Psoas muscle (tissue), 7 donors: ENCODE measurements at regions not wholly inside any gene's neighbourhood (a gene's known extent, or its start where the extent isn't known, plus 50 kb on each side); places are given as distances from the start of the nearest gene placed in this dataset.

Source experiments
- ATAC-seq, 4 donors: fragments of 200-7000 bp; cut with Tn5 transposase; one replicate each; pipeline ENCODE4 v1.9.1; 2020; ENCODE audit warnings: moderate library complexity in 3 of 4, mild to moderate bottlenecking in 2 of 4
- DNase-seq, 2 donors: peaks; one replicate each; pipeline ENCODE4 v3.0.0-alpha.2; 2020
- H3K27ac ChIP-seq: fragments of 200-600 bp; one replicate; pipeline ENCODE4 v1.8.0; 2022
- H3K27me3 ChIP-seq, 3 donors: fragments of 200-600 bp in 1 of 3; one replicate each; pipeline versions ENCODE4 v1.6.1 to v1.8.0; 2013 to 2022; ENCODE audit warnings: low read length in 2 of 3, mild to moderate bottlenecking in 2 of 3, moderate library complexity in 1 of 3; ENCODE audit not compliant: insufficient read depth in 3 of 3
- H3K36me3 ChIP-seq, 2 donors: fragments of 200-600 bp in 1 of 2; one replicate each; pipeline versions ENCODE4 v1.6.1 to v1.8.0; 2013 to 2022; ENCODE audit warnings: low read depth in 1 of 2, mild to moderate bottlenecking in 1 of 2, moderate library complexity in 1 of 2; ENCODE audit not compliant: insufficient read depth in 1 of 2
- H3K4me1 ChIP-seq: fragments of 200-600 bp; one replicate; pipeline ENCODE4 v1.8.0; 2022
- H3K4me3 ChIP-seq: fragments of 200-600 bp; one replicate; pipeline ENCODE4 v1.8.0; 2022; ENCODE audit warnings: mild to moderate bottlenecking
- H3K9me3 ChIP-seq: fragments of 200-600 bp; one replicate; pipeline ENCODE4 v1.8.0; 2022
- CTCF ChIP-seq: fragments of 200-600 bp; IDR thresholded peaks from one replicate; pipeline ENCODE4 v1.8.0; 2022; ENCODE audit warnings: antibody characterized with exemption
- WGBS, 3 donors: extraction: QIAGEN DNeasy Blood & Tissue Kit; methylation state at CpG; one replicate each; pipeline versions ENCODE4 v1.1.6 to v1.1.7; 2013; 5-methylcytosine and 5-hydroxymethylcytosine counted together
- intact Hi-C, 2 donors: fragments of 100-400 bp; cut with DNase I; formaldehyde crosslinking; loops; one replicate each; pipeline versions ENCODE4 v1.11.0 to v1.14.2; 2022
- donor health status: healthy with polysubstance abuse.
- donor health status: DM: no; HTN: no; CAD: no; lungs with moderate emphysema.
- donor health status: Bipolar disorder and iron deficiency.
- donor health status: healthy.
- donor health status: DM: yes; HTN: yes; CAD: no.
- donor health status: DM: no; HTN: no; CAD: no.
- donor health status: DM: yes; HTN: yes; CAD: no.

- Histone ChIP-seq H3K36me3 (peaks cover 0 to 8% of the 10 kb centered on the region in 2 donors), H3K4me1 (peaks cover 52% of the 10 kb centered on the region), H3K4me3 (peak overlapping the region; percentile 40), H3K27me3 (no peaks in the 10 kb centered on the region), H3K9me3 (no peaks in the 10 kb centered on the region), H3K27ac (peak overlapping the region; percentile 87)
- peak; percentile 93 to 97 for DNase-seq
- intact Hi-C loops, result loop anchor here (5.0 to 10.0 kb wide), 2 partner anchors 61 to 311 kb away; no protein-coding TSS in a partner anchor
- WGBS, 3 donors, result 6 to 21% (median 8%) methylated on average over 26 to 27 of the region's 27 CpGs
- peak; percentile 82 to 86 (median 82) for ATAC-seq
- no peak for TF ChIP-seq CTCF
Observed at GRCh38 chr12:124453419-124454351, 113.7 kb downstream of the NCOR2 start.

- Histone ChIP-seq H3K27me3 (no peaks in the 10 kb centered on the region), H3K36me3 (peaks cover 0 to 15% of the 10 kb centered on the region in 2 donors), H3K4me1 (peaks cover 43% of the 10 kb centered on the region), H3K9me3 (no peaks in the 10 kb centered on the region), H3K4me3 (no peak overlapping the region), H3K27ac (peak overlapping the region; percentile 87)
- ATAC-seq (no peak), DNase-seq (no peak)
- WGBS, 3 donors, result 73 to 81% (median 76%) methylated on average over 20 to 21 of the region's 21 CpGs
- intact Hi-C loops, result loop anchor here (5.0 to 10.0 kb wide), 2 partner anchors 60 to 312 kb away; no protein-coding TSS in a partner anchor
- TF ChIP-seq CTCF, result no peak
Observed at GRCh38 chr12:124452576-124453331, 114.7 kb downstream of the NCOR2 start.

GRCh38 chr12:124451637-124452243 lies 115.7 kb downstream of the NCOR2 start:
- Histone ChIP-seq H3K9me3 (no peaks in the 10 kb centered on the region), H3K27me3 (no peaks in the 10 kb centered on the region), H3K36me3 (peaks cover 0 to 24% of the 10 kb centered on the region in 2 donors), H3K27ac (no peak overlapping the region), H3K4me1 (peaks cover 36% of the 10 kb centered on the region), H3K4me3 (no peak overlapping the region)
- DNase-seq, result no peak
- intact Hi-C loops, result loop anchor here (5.0 to 10.0 kb wide), 2 partner anchors 59 to 313 kb away; no protein-coding TSS in a partner anchor
- no peak for ATAC-seq
- TF ChIP-seq CTCF, result no peak
- 77 to 85% (median 80%) methylated on average over 11 to 12 of the region's 12 CpGs for WGBS, 3 donors

GRCh38 chr12:124451016-124451415 lies 116.4 kb downstream of the NCOR2 start:
- intact Hi-C loops, result loop anchor here (5.0 to 10.0 kb wide), 2 partner anchors 59 to 314 kb away; no protein-coding TSS in a partner anchor
- Histone ChIP-seq H3K36me3 (peaks cover 0 to 30% of the 10 kb centered on the region in 2 donors), H3K4me3 (no peak overlapping the region), H3K9me3 (no peaks in the 10 kb centered on the region), H3K27ac (no peak overlapping the region), H3K27me3 (no peaks in the 10 kb centered on the region), H3K4me1 (peaks cover 32% of the 10 kb centered on the region)
- DNase-seq (peak in 1 of 2 donors; percentile 40), ATAC-seq (no peak)
- 88 to 93% (median 93%) methylated on average over 11 of the region's 11 CpGs for WGBS, 3 donors
- TF ChIP-seq CTCF, result no peak
